ENCODE measurements at regions not wholly inside any gene's neighbourhood (a gene's known extent, or its start where the extent isn't known, plus 50 kb on each side); places are given as distances from the start of the nearest gene placed in this dataset.
"Not testable (repeated sequence)": the region's sequence is repeated elsewhere in the genome, so short reads cannot be mapped to it uniquely, and the experiment has no call there.

GRCh38 chr7:410395-410910 lies 109.2 kb downstream of the PDGFA start:
- DNase-seq, result no peak

GRCh38 chr7:411116-411515 lies 108.5 kb downstream of the PDGFA start:
- DNase-seq, result not testable (repeated sequence)

- DNase-seq, result no peak
These were observed 107.9 kb downstream of the PDGFA start for GRCh38 chr7:411677-412312.

- no peak for DNase-seq
These were observed 107.3 kb downstream of the PDGFA start for GRCh38 chr7:412313-412710.

- no peak for DNase-seq
These were observed 104.7 kb downstream of the PDGFA start for GRCh38 chr7:414681-415560.

- DNase-seq, result no peak
These were observed 103.8 kb downstream of the PDGFA start for GRCh38 chr7:415646-416525.

- no peak for DNase-seq
These were observed 102.7 kb downstream of the PDGFA start for GRCh38 chr7:416761-417624.

GRCh38 chr7:417625-417889 lies 102.1 kb downstream of the PDGFA start:
- no peak for DNase-seq

- no peak for DNase-seq
These were observed 101.6 kb downstream of the PDGFA start for GRCh38 chr7:417973-418601.

GRCh38 chr7:418636-419280 lies 100.9 kb downstream of the PDGFA start:
- no peak for DNase-seq

GRCh38 chr7:420142-421093 lies 99.2 kb downstream of the PDGFA start:
- no peak for DNase-seq

GRCh38 chr7:421136-421991 lies 98.3 kb downstream of the PDGFA start:
- peak in 1 of 2 donors; percentile 23 for DNase-seq

GRCh38 chr7:422191-422885 lies 97.3 kb downstream of the PDGFA start:
- no peak for DNase-seq

GRCh38 chr7:422886-423225 lies 96.8 kb downstream of the PDGFA start:
- no peak for DNase-seq

- DNase-seq, result no peak
These were observed 96.1 kb downstream of the PDGFA start for GRCh38 chr7:423312-424260.

- DNase-seq, result no peak
These were observed 95.2 kb downstream of the PDGFA start for GRCh38 chr7:424301-424935.
